DOHH2 (cell line): ENCODE measurements at regions not wholly inside any gene's neighbourhood (a gene's known extent, or its start where the extent isn't known, plus 50 kb on each side); places are given as distances from the start of the nearest gene placed in this dataset.

Source experiments
- H3F3A ChIP-seq: fragments of 200-600 bp; sonication (generic), shearing (Covaris generic); 2 replicates; pipeline ENCODE4 v1.6.0; 2016; ENCODE audit warnings: antibody characterized with exemption, mild to moderate bottlenecking; ENCODE audit not compliant: control insufficient read depth, insufficient read depth
- H3K27ac ChIP-seq: fragments of 200-600 bp; sonication (generic); 2 replicates; pipeline ENCODE4 v1.5.1; 2014; ENCODE audit warnings: low read depth, mild to moderate bottlenecking, low read length, moderate library complexity
- H3K27me3 ChIP-seq: fragments of 200-600 bp; sonication (generic); 2 replicates; pipeline ENCODE4 v1.6.1; 2014; ENCODE audit warnings: mild to moderate bottlenecking, low read length, mixed read lengths; ENCODE audit not compliant: control insufficient read depth
- H3K36me3 ChIP-seq: fragments of 200-600 bp; sonication (generic); 2 replicates; pipeline ENCODE4 v1.6.1; 2014; ENCODE audit warnings: mild to moderate bottlenecking, low read length, moderate library complexity, mixed read lengths; ENCODE audit not compliant: control insufficient read depth
- H3K4me1 ChIP-seq: fragments of 200-600 bp; sonication (generic); 2 replicates; pipeline ENCODE4 v1.6.1; 2014; ENCODE audit warnings: mild to moderate bottlenecking, low read length, mixed read lengths; ENCODE audit not compliant: control insufficient read depth
- H3K4me2 ChIP-seq: fragments of 200-600 bp; sonication (generic); 2 replicates; pipeline ENCODE4 v1.6.0; 2014; ENCODE audit warnings: mild to moderate bottlenecking, low read length, moderate library complexity
- H3K4me3 ChIP-seq: fragments of 200-600 bp; sonication (generic); 2 replicates; pipeline ENCODE4 v1.5.1; 2014; ENCODE audit warnings: mild to moderate bottlenecking, low read length, mixed read lengths
- H3K79me2 ChIP-seq: fragments of 200-600 bp; sonication (generic); 2 replicates; pipeline ENCODE4 v1.6.1; 2014; ENCODE audit warnings: mild to moderate bottlenecking, low read length, mixed read lengths; ENCODE audit not compliant: control insufficient read depth
- H3K9me2 ChIP-seq: fragments of 200-600 bp; sonication (generic); replicated peaks from 2 replicates; pipeline ENCODE4 v1.6.1; 2014; ENCODE audit warnings: mild to moderate bottlenecking, low read length, mixed read lengths; ENCODE audit not compliant: control insufficient read depth
- H3K9me3 ChIP-seq: fragments of 200-600 bp; sonication (generic); 2 replicates; pipeline ENCODE4 v1.6.1; 2014; ENCODE audit warnings: antibody characterized with exemption, low read length, mixed read lengths; ENCODE audit not compliant: control insufficient read depth, insufficient read depth
- H4K20me1 ChIP-seq: fragments of 200-600 bp; sonication (generic); 2 replicates; pipeline ENCODE4 v1.6.0; 2014; ENCODE audit warnings: low read depth, mild to moderate bottlenecking, antibody characterized with exemption, low read length, moderate library complexity; ENCODE audit not compliant: control insufficient read depth, insufficient read depth
- EZH2phosphoT487 ChIP-seq: fragments of 200-600 bp; sonication (generic); IDR thresholded peaks from 2 replicates; pipeline ENCODE4 v1.6.1; 2017; ENCODE audit warnings: borderline replicate concordance, mild to moderate bottlenecking, antibody characterized with exemption, low read length, moderate library complexity, mixed read lengths
- TF ChIP-seq, protein P1 (sequence below): fragments of 200-600 bp; sonication (generic); IDR thresholded peaks from one replicate; pipeline ENCODE4 v1.5.1; 2014; ENCODE audit warnings: antibody characterized with exemption, mild to moderate bottlenecking, low read depth, low read length; ENCODE audit not compliant: poor library complexity, severe bottlenecking

DNA sequence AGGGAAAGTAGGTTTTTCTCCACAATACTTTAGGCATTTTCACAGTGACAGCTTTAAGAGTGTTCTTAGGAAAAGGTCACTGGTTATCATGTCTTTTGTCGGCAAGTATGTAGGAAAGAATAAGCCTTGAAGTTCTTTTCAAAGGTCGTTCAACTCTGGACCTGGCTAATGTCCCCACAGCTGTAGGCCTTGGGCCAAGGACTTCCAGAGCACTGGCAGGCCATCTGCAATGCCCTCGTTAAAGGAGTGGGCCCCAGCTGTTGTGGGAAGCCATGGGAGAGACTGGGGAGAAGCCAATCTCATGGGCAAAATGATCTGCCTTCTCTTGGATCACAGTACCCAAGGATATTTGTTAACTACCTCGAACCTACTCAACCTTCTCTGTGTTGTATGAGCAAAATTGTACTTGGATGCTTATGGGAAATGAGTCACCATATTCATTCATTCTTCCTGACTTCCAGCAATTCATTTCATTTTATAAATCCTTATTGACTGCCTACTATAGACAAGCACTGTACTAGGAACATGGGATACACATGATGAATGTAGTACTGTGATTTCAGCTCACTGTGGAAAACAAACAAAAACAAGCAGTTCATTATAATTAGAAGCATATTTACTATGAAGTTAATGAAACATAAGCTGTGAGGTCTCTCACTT is 141.1 kb upstream of the KIT start:
- no peaks in the 10 kb centered on the region for H3K79me2 ChIP-seq
- no peaks in the 10 kb centered on the region; the same call in 1 of the 2 replicates for H3K27me3 ChIP-seq
- H3K9me3 ChIP-seq, result no peaks in the 10 kb centered on the region
- H3K4me3 ChIP-seq, result no peak overlapping the region
- no peak overlapping the region for H3K4me2 ChIP-seq
- H3K4me1 ChIP-seq, result no peaks in the 10 kb centered on the region
- no peaks in the 10 kb centered on the region for H3K9me2 ChIP-seq
- no peaks in the 10 kb centered on the region for H4K20me1 ChIP-seq
- no peak overlapping the region for H3K27ac ChIP-seq
- TF ChIP-seq EZH2phosphoT487, result no peak
- TF ChIP-seq, protein P1, sequence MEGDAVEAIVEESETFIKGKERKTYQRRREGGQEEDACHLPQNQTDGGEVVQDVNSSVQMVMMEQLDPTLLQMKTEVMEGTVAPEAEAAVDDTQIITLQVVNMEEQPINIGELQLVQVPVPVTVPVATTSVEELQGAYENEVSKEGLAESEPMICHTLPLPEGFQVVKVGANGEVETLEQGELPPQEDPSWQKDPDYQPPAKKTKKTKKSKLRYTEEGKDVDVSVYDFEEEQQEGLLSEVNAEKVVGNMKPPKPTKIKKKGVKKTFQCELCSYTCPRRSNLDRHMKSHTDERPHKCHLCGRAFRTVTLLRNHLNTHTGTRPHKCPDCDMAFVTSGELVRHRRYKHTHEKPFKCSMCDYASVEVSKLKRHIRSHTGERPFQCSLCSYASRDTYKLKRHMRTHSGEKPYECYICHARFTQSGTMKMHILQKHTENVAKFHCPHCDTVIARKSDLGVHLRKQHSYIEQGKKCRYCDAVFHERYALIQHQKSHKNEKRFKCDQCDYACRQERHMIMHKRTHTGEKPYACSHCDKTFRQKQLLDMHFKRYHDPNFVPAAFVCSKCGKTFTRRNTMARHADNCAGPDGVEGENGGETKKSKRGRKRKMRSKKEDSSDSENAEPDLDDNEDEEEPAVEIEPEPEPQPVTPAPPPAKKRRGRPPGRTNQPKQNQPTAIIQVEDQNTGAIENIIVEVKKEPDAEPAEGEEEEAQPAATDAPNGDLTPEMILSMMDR, result no peak
- H3K36me3 ChIP-seq, result no peaks in the 10 kb centered on the region
- no peaks in the 10 kb centered on the region for H3F3A ChIP-seq

DNA sequence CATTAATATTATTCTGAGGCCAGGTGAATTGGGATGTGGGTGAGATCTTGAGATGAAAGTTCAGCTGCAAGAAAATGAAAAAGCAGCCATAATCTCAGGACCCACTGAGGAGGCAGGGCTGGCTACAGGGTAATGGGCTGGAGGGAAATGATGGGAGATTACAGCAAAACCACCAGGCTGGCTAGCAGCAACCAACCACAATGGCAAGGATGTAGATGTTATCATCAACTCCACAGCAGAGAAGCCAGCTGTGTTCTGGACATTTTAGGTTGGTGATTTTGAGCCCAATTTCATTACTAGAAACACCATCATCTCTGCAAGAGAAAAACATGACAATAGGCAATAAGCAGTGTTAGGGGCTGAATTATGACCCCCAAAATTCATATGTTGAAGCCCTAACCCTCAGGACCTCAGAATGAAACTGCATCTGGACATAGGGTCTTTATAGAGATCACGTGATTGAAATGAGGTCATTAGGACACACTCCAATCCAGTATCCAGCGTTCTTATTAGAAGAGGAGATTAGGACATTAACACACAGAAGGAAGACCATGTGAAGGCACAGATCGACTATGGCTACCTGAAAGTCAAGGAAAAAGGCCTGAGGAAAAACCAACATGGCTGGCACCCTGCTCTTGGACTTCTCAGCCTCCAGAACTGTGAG is 139.8 kb upstream of the KIT start:
- H3K9me2 ChIP-seq, result no peaks in the 10 kb centered on the region
- TF ChIP-seq EZH2phosphoT487, result no peak
- TF ChIP-seq, protein P1, result no peak
- no peaks in the 10 kb centered on the region for H3K4me1 ChIP-seq
- H3K4me2 ChIP-seq, result no peak overlapping the region
- no peaks in the 10 kb centered on the region for H3K9me3 ChIP-seq
- H3K27ac ChIP-seq, result no peak overlapping the region
- no peak overlapping the region for H3K4me3 ChIP-seq
- no peaks in the 10 kb centered on the region for H3K79me2 ChIP-seq
- H3K27me3 ChIP-seq, result no peaks in the 10 kb centered on the region
- H4K20me1 ChIP-seq, result no peaks in the 10 kb centered on the region
- H3K36me3 ChIP-seq, result no peaks in the 10 kb centered on the region
- H3F3A ChIP-seq, result no peaks in the 10 kb centered on the region

DNA sequence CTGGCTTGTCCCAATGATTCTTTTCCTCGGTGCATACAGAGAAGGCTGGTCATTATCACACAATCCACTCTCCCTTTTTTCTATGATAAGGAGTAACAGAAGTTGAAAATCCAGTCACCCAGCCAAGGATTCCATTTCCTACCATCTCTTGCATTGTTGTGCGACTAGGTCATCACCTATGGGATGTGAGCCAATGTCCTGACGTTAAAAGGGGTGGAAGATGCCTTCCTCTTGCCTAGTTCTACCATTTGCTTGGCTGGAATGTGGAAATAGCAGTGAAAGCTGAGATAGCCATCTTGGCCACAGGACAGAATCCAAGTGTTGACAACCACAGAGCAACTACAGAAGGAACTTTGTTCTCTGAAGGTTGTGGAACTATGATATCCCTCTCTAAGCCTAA is 132.2 kb upstream of the KIT start:
- Histone ChIP-seq H3F3A (no peaks in the 10 kb centered on the region), H3K27me3 (no peaks in the 10 kb centered on the region), H3K36me3 (no peaks in the 10 kb centered on the region), H3K9me3 (no peaks in the 10 kb centered on the region), H3K4me2 (no peak overlapping the region), H3K4me1 (no peaks in the 10 kb centered on the region), H4K20me1 (no peaks in the 10 kb centered on the region), H3K4me3 (no peak overlapping the region), H3K79me2 (no peaks in the 10 kb centered on the region), H3K9me2 (no peaks in the 10 kb centered on the region), H3K27ac (no peak overlapping the region)
- no peak for TF ChIP-seq EZH2phosphoT487
- TF ChIP-seq, protein P1, result no peak
